ENCODE measurements at regions not wholly inside any gene's neighbourhood (a gene's known extent, or its start where the extent isn't known, plus 50 kb on each side); places are given as distances from the start of the nearest gene placed in this dataset.
"Not testable (repeated sequence)": the region's sequence is repeated elsewhere in the genome, so short reads cannot be mapped to it uniquely, and the experiment has no call there.

- Mint-ChIP-seq H3K4me1 (ENCODE audit: low read depth) (peaks cover 16% of the 10 kb centered on the region), H3K27ac (no peak overlapping the region), H3K9me3 (peaks cover 15% of the 10 kb centered on the region), H3K4me3 (no peak overlapping the region), H3K36me3 (ENCODE audit: low read depth) (no peaks in the 10 kb centered on the region), H3K27me3 (peaks cover 4% of the 10 kb centered on the region)
- intact Hi-C loops (cut with micrococcal nuclease), result no loop called here
Measured at GRCh38 chr3:128544190-128544589, 51.2 kb upstream of the GATA2 start.

GRCh38 chr3:128543570-128544174, 50.7 kb upstream of the GATA2 start:
- H3K9me3 Mint-ChIP-seq, result peaks cover 15% of the 10 kb centered on the region
- H3K4me3 Mint-ChIP-seq; H3K27ac Mint-ChIP-seq; H3K36me3 Mint-ChIP-seq (ENCODE audit: low read depth); H3K27me3 Mint-ChIP-seq; intact Hi-C loops (cut with micrococcal nuclease): not testable (repeated sequence)
- peaks cover 11% of the 10 kb centered on the region for H3K4me1 Mint-ChIP-seq (ENCODE audit: low read depth)
